Tibial nerve (tissue), 4 donors: ENCODE measurements at regions not wholly inside any gene's neighbourhood (a gene's known extent, or its start where the extent isn't known, plus 50 kb on each side); places are given as distances from the start of the nearest gene placed in this dataset.

Experiments used
- DNase-seq, 2 donors: peaks; one replicate each; pipeline ENCODE4 v3.0.0-alpha.2; 2019; ENCODE audit warnings: low spot score in 2 of 2
- H3K27ac ChIP-seq, 4 donors: fragments of 200-600 bp; sonication (generic) in 3 of 4; one replicate each; pipeline ENCODE4 v1.5.1; 2017 to 2019; ENCODE audit warnings: mild to moderate bottlenecking in 1 of 4
- H3K27me3 ChIP-seq, 2 donors: fragments of 200-600 bp; sonication (generic) in 1 of 2; one replicate each; pipeline versions ENCODE4 v1.5.1 to v1.6.0; 2017 to 2019
- H3K36me3 ChIP-seq, 3 donors: fragments of 200-600 bp; sonication (generic); one replicate each; pipeline ENCODE4 v1.5.1; 2018 to 2019
- H3K4me1 ChIP-seq, 4 donors: fragments of 200-600 bp; sonication (generic) in 3 of 4; one replicate each; pipeline ENCODE4 v1.5.1; 2017 to 2019
- H3K4me3 ChIP-seq, 4 donors: fragments of 200-600 bp; sonication (generic) in 3 of 4; one replicate each; pipeline ENCODE4 v1.5.1; 2017 to 2019; ENCODE audit warnings: mild to moderate bottlenecking in 1 of 4, moderate library complexity in 1 of 4
- H3K9me3 ChIP-seq, 4 donors: fragments of 200-600 bp; sonication (generic) in 3 of 4; one replicate each; pipeline ENCODE4 v1.5.1; 2017 to 2019
- CTCF ChIP-seq, 5 experiments: fragments of 200-600 bp in 3 of 5; fragments of 450-650 bp in 2 of 5; sonication (generic) in 3 of 5; IDR thresholded peaks; one replicate each; pipeline ENCODE4 v1.5.1; 2016 to 2019; ENCODE audit warnings: antibody characterized with exemption in 5 of 5, mild to moderate bottlenecking in 3 of 5, moderate library complexity in 2 of 5
- EP300 ChIP-seq, 2 donors: sonication (generic); formaldehyde crosslinking; IDR thresholded peaks; one replicate each; pipeline ENCODE4 v1.6.1; 2017; ENCODE audit warnings: antibody characterized with exemption in 2 of 2, mild to moderate bottlenecking in 1 of 2
- POLR2A ChIP-seq, 2 donors: fragments of 450-650 bp; IDR thresholded peaks; one replicate each; pipeline ENCODE4 v1.6.1; 2017; ENCODE audit warnings: antibody characterized with exemption in 2 of 2, mild to moderate bottlenecking in 2 of 2, moderate library complexity in 2 of 2
- WGBS, 2 donors: methylation state at CpG; one replicate each; pipeline ENCODE4 v1.1.5; 2018; 5-methylcytosine and 5-hydroxymethylcytosine counted together

GRCh38 chr1:81433676-81434075 is 367.1 kb upstream of the ADGRL2 start:
- H3K9me3 ChIP-seq = no peaks in the 10 kb centered on the region
- peaks cover 0 to 14% (median 0%) of the 10 kb centered on the region in 4 donors for H3K4me1 ChIP-seq
- no peak overlapping the region for H3K4me3 ChIP-seq
- whole genome bisulfite sequencing, 2 donors = 91 to 93% methylated on average over 2 of the region's 2 CpGs
- DNase-seq = no peak
- H3K27ac ChIP-seq = no peak overlapping the region
- TF ChIP-seq CTCF (IDR thresholded peaks at IDR 0.05) = no peak
- TF ChIP-seq EP300 (IDR thresholded peaks at IDR 0.05) = no peak
- no peak for TF ChIP-seq POLR2A (IDR thresholded peaks at IDR 0.05)
- H3K27me3 ChIP-seq = no peaks in the 10 kb centered on the region
- H3K36me3 ChIP-seq = no peaks in the 10 kb centered on the region

GRCh38 chr1:81432654-81433109 is 368.1 kb upstream of the ADGRL2 start:
- no peak overlapping the region for H3K27ac ChIP-seq
- no peak overlapping the region for H3K4me3 ChIP-seq
- H3K27me3 ChIP-seq = no peaks in the 10 kb centered on the region
- H3K9me3 ChIP-seq = no peaks in the 10 kb centered on the region
- DNase-seq = no peak
- H3K36me3 ChIP-seq = no peaks in the 10 kb centered on the region
- 72 to 80% methylated on average over 8 of the region's 8 CpGs for WGBS, 2 donors
- peaks cover 0 to 14% (median 0%) of the 10 kb centered on the region in 4 donors for H3K4me1 ChIP-seq
- TF ChIP-seq EP300 (IDR thresholded peaks at IDR 0.05) = no peak
- TF ChIP-seq CTCF (IDR thresholded peaks at IDR 0.05) = no peak
- TF ChIP-seq POLR2A (IDR thresholded peaks at IDR 0.05) = no peak

GRCh38 chr1:81432059-81432458 is 368.7 kb upstream of the ADGRL2 start:
- Histone ChIP-seq H3K27ac (no peak overlapping the region), H3K36me3 (no peaks in the 10 kb centered on the region), H3K9me3 (no peaks in the 10 kb centered on the region), H3K4me3 (no peak overlapping the region), H3K27me3 (no peaks in the 10 kb centered on the region), H3K4me1 (peaks cover 0 to 14% (median 0%) of the 10 kb centered on the region in 4 donors)
- no peak for DNase-seq
- TF ChIP-seq EP300 (IDR thresholded peaks at IDR 0.05) = no peak
- TF ChIP-seq POLR2A (IDR thresholded peaks at IDR 0.05) = no peak
- TF ChIP-seq CTCF (IDR thresholded peaks at IDR 0.05) = no peak
- 45 to 46% methylated on average over 4 of the region's 4 CpGs for WGBS, 2 donors

- Histone ChIP-seq H3K27ac (no peak overlapping the region), H3K4me3 (no peak overlapping the region), H3K9me3 (no peaks in the 10 kb centered on the region), H3K4me1 (peaks cover 0 to 14% (median 0%) of the 10 kb centered on the region in 4 donors), H3K27me3 (no peaks in the 10 kb centered on the region), H3K36me3 (no peaks in the 10 kb centered on the region)
- no peak for DNase-seq
- TF ChIP-seq CTCF (IDR thresholded peaks at IDR 0.05) (no peak), EP300 (IDR thresholded peaks at IDR 0.05) (no peak), POLR2A (IDR thresholded peaks at IDR 0.05) (no peak)
- WGBS, 2 donors = 68 to 70% methylated on average over 2 of the region's 2 CpGs
Measured at GRCh38 chr1:81431624-81432000, 369.1 kb upstream of the ADGRL2 start.

GRCh38 chr1:81430955-81431623 is 369.6 kb upstream of the ADGRL2 start:
- H3K4me3 ChIP-seq = no peak overlapping the region
- peaks cover 0 to 14% (median 0%) of the 10 kb centered on the region in 4 donors for H3K4me1 ChIP-seq
- DNase-seq = no peak
- no peaks in the 10 kb centered on the region for H3K27me3 ChIP-seq
- TF ChIP-seq CTCF (IDR thresholded peaks at IDR 0.05) (no peak), POLR2A (IDR thresholded peaks at IDR 0.05) (no peak), EP300 (IDR thresholded peaks at IDR 0.05) (no peak)
- 59 to 67% methylated on average over 6 of the region's 6 CpGs for WGBS, 2 donors
- H3K36me3 ChIP-seq = no peaks in the 10 kb centered on the region
- H3K27ac ChIP-seq = no peak overlapping the region
- no peaks in the 10 kb centered on the region for H3K9me3 ChIP-seq
